Endothelial cell of hepatic sinusoid (primary cell): ENCODE measurements at regions not wholly inside any gene's neighbourhood (a gene's known extent, or its start where the extent isn't known, plus 50 kb on each side); places are given as distances from the start of the nearest gene placed in this dataset.

ENCODE experiments used
- in situ Hi-C: cut with HindIII; loops from 2 replicates; pipeline ENCODE4 v1.10.0; 2017; ENCODE audit warnings: low sequenced_read_pairs

GRCh38 chr1:224504297-224505041 is 69.9 kb upstream of the WDR26 start:
- in situ Hi-C loops, result no loop called here

DNA sequence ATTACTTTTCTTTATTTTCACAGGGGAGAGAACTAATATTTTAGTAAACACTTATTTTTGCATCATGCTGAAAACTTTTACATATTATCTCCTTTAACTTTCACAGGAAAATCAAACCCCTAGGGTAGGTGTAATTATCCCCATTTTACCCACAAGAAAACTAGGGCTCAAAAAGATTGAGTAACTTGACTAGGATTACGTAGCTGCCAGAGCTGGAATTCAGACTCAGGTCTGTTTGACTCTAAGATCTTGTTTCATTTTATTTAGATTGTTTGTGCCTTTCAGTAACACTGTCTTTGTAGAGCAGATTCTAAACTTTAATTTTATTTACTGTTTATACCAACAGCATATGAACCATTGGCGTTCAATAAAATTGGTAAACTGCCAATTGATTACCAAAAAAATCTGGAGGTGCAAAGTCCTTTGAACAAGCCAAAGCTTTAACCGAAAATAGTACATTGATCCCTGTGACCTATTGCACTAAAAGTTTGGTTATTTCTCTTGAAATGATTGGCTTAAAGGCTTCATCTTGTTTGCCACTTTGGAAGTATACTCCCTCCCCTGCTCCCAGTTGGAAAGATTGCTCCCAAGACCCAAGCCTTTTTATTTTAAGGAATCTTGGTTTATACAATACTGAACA is 71.0 kb upstream of the WDR26 start:
- in situ Hi-C loops, result no loop called here

GRCh38 chr1:224506141-224506814 is 71.7 kb upstream of the WDR26 start:
- in situ Hi-C loops, result no loop called here

DNA sequence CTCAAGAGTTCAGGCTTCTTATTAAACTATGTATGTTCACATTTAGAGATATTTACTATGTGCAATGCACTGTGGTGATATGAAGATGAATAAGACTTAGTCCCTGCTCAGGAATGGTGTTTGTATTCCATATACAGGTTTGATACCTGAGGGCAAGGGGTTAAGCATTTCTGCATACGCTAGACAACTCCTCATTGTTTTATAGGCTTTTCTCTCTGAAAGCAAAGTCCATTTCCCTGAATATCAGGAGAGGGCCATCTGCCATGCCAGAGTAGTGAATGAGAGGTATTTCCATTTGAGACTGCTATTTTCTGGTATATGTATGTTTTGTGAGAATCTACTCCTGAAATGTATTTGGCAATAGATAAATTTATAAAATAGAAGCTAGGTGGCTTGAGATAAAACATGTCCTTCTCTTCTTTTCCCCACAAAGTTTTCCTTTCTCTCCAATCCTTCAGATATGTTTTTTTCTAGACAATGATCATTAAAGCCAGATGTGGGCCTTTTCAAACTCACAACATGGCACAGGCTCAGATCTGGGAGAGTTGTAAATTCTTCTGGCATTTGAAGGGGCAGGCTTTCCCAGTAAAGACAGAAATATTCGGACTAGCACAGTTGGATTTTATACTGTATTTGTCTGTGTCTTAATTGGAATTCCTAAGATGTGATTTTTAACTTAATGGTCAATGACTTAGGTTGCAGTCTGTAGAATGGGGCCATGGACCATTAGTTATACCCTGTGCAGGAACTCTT is 73.3 kb upstream of the WDR26 start:
- in situ Hi-C loops, result no loop called here

GRCh38 chr1:224509907-224510306 is 75.3 kb upstream of the WDR26 start:
- in situ Hi-C loops, result no loop called here

DNA sequence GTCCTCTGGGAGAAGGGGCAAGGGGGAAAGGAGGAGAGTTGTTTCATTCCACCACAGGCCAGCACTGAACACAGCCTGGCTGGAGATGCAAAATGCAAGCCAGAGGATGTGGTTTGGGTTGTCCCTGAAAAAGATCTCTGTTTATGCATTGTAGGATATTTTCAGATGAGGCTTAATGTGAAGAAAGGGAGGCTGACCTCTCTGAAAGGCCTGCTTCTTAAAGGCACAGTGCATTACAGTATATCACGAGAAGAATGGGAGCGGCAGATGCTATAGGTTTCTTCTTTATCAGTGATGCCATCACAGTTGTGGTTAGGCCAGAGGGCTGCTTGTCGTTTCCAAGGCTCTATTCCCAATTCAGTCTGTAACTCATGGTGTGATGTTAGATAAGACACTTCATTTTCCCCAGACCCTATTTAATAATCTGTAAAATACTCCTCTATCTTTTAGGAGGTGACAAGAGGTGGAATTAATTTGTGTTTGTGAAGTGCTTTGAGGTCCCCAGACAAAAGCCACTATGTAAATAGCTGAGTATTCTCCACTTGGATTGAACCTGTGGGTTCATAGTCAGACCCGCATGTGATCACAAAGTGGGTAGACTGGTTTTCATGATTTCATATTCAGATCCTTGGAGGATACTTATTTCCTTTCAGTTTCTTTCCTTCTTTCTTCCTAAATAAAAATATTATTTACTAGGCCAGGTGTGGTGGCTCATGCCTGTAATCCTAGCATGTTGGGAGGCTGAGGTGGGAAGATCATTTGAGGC is 76.5 kb upstream of the WDR26 start:
- in situ Hi-C loops, result no loop called here

DNA sequence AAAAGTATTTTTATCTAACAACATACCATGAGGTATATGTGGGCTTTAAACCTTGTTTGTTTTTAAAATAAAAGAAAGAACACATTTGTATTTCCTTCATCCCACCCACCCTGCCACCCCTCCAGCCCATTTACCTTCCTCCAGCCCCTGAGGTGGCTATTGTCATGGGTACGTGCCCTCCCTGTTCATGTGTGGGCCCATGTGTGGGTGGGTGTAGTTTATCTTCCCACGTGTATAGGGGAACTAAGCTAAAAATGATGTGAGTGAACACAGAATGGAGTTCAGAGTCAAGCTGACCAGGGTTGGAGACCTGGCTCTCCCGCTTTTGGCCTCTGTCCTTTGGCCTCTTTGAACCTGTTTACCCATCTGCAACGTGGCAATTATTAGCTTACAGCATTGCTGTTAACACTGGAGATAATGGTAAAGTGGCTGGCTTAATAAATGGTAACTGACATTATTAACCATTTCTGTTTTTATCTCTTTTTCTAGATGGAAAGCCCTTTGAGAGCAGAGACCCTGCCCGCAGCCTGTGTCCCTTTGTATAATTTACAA is 78.1 kb upstream of the WDR26 start:
- in situ Hi-C loops, result no loop called here

GRCh38 chr1:224513383-224513782 is 78.8 kb upstream of the WDR26 start:
- in situ Hi-C loops, result no loop called here

DNA sequence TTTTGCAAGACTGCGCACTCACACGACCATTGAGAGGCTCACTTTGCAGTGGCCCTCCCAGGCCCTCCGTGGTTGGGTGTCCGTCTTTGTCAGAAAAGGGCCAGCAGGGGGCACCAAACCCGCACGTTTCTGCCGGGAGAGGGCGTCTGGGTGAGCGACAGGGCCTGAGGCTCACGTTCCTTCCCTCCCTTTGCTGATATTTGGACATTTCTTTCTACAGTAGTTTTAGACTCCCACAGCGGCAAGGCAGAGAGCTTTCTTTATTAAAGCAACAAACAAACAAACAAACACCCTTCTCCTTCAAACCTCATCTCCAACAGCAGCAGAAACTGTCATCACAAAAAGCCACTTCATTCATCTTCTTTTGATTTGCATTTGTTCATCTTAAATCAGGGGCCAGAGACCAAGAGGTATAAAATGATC is 79.2 kb upstream of the WDR26 start:
- in situ Hi-C loops, result no loop called here

DNA sequence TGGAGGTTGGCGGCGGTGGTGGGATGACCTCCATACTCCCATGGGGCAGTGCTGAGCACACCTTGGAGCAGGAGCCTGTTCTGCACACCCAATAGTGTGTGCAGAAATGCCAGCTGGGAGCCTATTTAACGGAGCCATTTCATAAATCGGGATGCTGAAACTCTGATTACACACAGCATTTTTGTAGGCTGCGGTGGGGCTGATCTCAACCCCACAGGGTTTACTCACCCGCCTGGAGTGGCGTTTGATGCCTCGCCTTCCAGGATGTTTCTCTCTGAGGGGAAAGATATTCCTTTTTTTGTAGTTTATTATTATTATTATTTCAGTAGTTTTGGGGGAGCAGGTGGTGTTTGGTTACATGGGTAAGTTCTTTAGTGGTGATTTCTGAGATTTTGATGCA is 82.6 kb upstream of the WDR26 start:
- in situ Hi-C loops, result no loop called here

- in situ Hi-C loops, result no loop called here
These were observed 83.9 kb upstream of the WDR26 start for GRCh38 chr1:224518528-224518927.

- in situ Hi-C loops, result loop anchor here (5.0 kb wide), 1 partner anchor 72 kb away; no protein-coding TSS in a partner anchor
These were observed 85.3 kb upstream of the WDR26 start for GRCh38 chr1:224519874-224520273.

DNA sequence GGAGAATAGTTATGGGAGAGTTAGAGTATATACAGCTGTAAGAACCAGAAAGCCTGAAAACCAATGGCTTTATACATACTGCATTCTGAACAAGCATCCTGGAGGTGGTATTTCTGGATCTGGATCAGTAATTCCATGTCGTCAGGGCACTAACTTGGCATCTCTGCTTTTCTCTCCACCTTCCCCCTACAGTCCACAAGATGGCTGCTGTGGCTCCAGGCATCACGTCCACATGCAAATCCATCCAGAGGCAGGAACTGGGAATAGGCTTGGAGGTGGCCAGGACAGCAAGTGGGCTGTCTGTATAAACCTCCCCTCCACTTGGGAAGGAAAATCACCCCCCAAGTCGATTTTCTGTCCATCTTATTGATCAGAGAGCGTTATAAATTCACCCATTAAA is 86.2 kb upstream of the WDR26 start:
- in situ Hi-C loops, result loop anchor here (5.0 kb wide), 1 partner anchor 71 kb away; no protein-coding TSS in a partner anchor

DNA sequence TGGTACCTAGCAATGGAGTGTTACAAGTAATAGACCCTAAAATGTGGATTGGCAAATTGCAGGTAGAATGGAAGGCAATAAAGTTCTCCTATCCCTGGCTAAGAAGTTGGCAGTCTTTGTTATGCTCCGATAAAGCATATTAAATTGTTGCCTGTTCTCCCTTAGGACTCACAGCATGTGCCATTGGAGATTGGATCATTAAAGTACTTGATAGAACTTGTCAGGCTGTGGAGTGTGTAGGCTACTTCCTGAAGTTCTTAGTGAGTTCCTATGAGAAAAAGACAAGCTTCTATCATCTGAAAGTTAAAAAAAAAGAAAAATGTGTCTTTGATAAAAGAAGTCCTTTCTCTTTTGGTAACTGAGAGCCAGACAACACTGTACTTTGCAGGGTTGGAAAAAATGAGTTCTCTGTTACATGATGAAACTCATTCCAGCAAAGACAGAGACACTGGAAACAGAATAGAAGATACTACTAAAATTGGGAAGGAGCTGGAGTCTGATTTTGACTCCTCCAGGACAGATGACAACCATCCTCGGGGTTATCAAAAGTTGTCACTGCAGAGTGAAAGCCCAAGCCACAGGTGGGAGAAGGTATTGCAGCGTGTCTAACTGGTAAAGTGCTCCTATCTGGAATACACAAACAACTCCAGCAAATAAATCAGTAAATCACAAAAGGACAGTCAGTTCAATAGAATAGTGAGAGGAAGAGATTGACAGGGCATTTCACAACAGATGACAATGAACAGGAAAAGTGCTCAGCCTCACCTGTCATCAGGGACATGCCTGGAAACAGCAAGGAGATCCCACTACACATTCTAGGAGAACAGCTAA is 87.5 kb upstream of the WDR26 start:
- in situ Hi-C loops, result loop anchor here (5.0 kb wide), 1 partner anchor 70 kb away; no protein-coding TSS in a partner anchor

DNA sequence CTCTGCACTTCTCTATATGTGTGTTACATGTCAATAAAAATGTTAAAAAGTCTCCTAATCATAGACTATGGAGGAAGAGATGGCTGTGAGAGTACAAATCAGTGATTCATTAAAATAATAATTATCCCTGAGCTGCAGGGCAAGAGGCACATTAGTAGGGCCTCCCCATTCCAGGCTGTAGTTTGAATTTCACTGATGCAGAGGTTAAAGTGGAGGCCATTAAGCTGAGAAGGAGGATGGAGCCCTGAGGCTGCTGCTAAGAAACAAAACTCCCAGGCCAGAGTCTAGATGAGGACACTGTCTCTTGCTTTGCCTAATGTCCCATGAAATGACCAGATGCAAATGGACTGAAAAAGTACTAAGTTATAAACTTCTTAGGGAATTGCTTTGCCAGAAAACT is 89.1 kb upstream of the WDR26 start:
- in situ Hi-C loops, result loop anchor here (5.0 kb wide), 1 partner anchor 69 kb away; no protein-coding TSS in a partner anchor

- in situ Hi-C loops, result loop anchor here (5.0 kb wide), 1 partner anchor 68 kb away; no protein-coding TSS in a partner anchor
These were observed 90.1 kb upstream of the WDR26 start for GRCh38 chr1:224524679-224525078.

GRCh38 chr1:224525411-224526040 is 90.6 kb upstream of the CNIH3 start:
- in situ Hi-C loops, result no loop called here

DNA sequence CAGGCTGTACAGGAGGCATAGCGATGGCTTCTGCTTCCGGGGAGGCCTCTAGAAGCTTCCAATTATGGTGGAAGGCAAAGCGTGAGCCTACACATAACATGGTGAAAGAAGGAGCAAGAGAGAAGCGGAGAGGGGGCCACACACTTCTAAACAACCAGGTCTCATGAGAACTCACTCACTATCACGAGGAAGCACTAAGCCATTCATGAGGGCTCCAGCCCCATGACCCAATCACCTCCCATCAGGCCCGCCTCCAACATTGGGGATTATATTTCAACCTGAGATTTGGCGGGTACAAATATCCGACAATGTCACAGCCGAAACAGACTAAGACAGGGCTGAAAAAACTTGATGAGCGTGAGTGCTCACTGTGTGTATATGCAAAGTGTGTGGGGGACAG is 89.3 kb upstream of the CNIH3 start:
- in situ Hi-C loops, result no loop called here

DNA sequence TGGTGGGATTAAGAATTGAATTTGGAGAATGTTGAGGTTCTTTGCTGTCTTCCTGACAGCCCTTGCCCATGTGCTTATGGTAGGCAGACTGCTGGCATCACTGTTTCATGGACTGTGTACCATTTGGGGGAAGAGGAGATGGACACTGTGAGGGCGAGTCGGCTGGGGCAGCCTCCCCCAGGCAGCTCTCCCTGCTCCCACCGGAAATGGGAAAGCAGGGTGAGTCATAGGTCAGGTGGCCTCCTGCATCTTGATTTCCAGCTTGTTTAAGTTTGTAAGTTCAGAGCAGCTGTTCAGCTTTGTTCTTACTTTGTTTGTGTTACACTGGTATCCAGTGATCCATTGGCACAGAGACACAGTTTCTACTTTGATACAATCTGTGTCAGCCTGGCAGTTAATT is 87.2 kb upstream of the CNIH3 start:
- in situ Hi-C loops, result no loop called here
